K562 (cell line): ENCODE measurements at regions not wholly inside any gene's neighbourhood (a gene's known extent, or its start where the extent isn't known, plus 50 kb on each side); places are given as distances from the start of the nearest gene placed in this dataset.

Experiments
- ATAC-seq: fragments of 200-7000 bp; cut with Tn5 transposase; 3 replicates; pipeline ENCODE4 v1.9.1; 2020; ENCODE audit warnings: moderate library complexity
- BruUV-seq: library from RNA; stranded (reverse); fragments of 400-500 nt; replicated peaks from 2 replicates; lab custom pipeline; 2021; lab: Mats Ljungman, UMichigan
- CTCF ChIA-PET: fragments of 300-600 bp; formaldehyde crosslinking; extraction: SDS; loops from one replicate; lab custom pipeline; 2021; ENCODE audit warnings: low intra/inter-chr PET ratio; lab: Yijun Ruan, JAX
- POLR2A ChIA-PET: fragments of 300-600, 350-650 bp; sonication (Branson Sonifier 250); formaldehyde crosslinking; extraction: SDS; loops from one replicate; lab custom pipeline; 2021; ENCODE audit warnings: antibody characterized with exemption, inconsistent platforms; lab: Yijun Ruan, JAX
- DNase-seq, 4 experiments: peaks; one replicate each; pipeline versions ENCODE4 v3.0.0 to v3.0.0-alpha.2; 2011 to 2018; ENCODE audit warnings: low spot score in 3 of 4, mixed read lengths in 3 of 4; ENCODE audit errors: extremely low read depth in 1 of 4
- FAIRE-seq: peaks from 2 replicates; lab custom pipeline; 2011; peaks lifted over from hg19 to GRCh38; lab: Jason Lieb, UNC
- H2AFZ ChIP-seq: 2 replicates; pipeline ENCODE4 v1.6.0; 2011; ENCODE audit warnings: low read depth, low read length, control low read depth, inconsistent platforms
- H3K27ac ChIP-seq: fragments of 200-600 bp; 3 replicates; pipeline ENCODE4 v1.8.0; 2011; ENCODE audit warnings: low read depth, mild to moderate bottlenecking, control low read depth, inconsistent platforms, low read length, moderate library complexity, mixed read lengths; ENCODE audit errors: extremely low read depth
- H3K27me3 ChIP-seq, 2 experiments: fragments of 300-600 bp in 1 of 2; 2 replicates in 1 of 2; 3 replicates in 1 of 2; pipeline versions ENCODE4 v1.6.0 to v1.8.0; 2011; ENCODE audit warnings: inconsistent platforms in 2 of 2, low read length in 2 of 2, mild to moderate bottlenecking in 1 of 2, mixed read lengths in 1 of 2, moderate library complexity in 1 of 2; ENCODE audit not compliant: control insufficient read depth in 2 of 2, insufficient read depth in 2 of 2
- H3K36me3 ChIP-seq: fragments of 300-600 bp; 3 replicates; pipeline ENCODE4 v1.8.0; 2011; ENCODE audit warnings: mild to moderate bottlenecking, low read length, inconsistent platforms; ENCODE audit not compliant: control insufficient read depth, insufficient read depth
- H3K4me1 ChIP-seq, 2 experiments: fragments of 200-600 bp in 1 of 2; replicated peaks in 1 of 2; 2 replicates in 1 of 2; 3 replicates in 1 of 2; pipeline versions ENCODE4 v1.5.1 to v1.8.0; 2011; ENCODE audit warnings: inconsistent platforms in 2 of 2, low read length in 2 of 2, mild to moderate bottlenecking in 1 of 2, mixed read lengths in 1 of 2, moderate library complexity in 1 of 2; ENCODE audit not compliant: control insufficient read depth in 2 of 2, insufficient read depth in 2 of 2
- H3K4me2 ChIP-seq: 2 replicates; pipeline ENCODE4 v1.6.1; 2011; ENCODE audit warnings: low read length, control low read depth, inconsistent platforms, mixed read lengths; ENCODE audit not compliant: insufficient read depth
- H3K4me3 ChIP-seq: fragments of 200-600 bp; sonication (generic), shearing (Covaris generic); 2 replicates; pipeline ENCODE4 v1.5.1; 2016; ENCODE audit warnings: control low read depth, inconsistent platforms
- H3K79me2 ChIP-seq: fragments of 200-600 bp; 3 replicates; pipeline ENCODE4 v1.8.0; 2011; ENCODE audit warnings: low read length, inconsistent platforms; ENCODE audit not compliant: control insufficient read depth, insufficient read depth
- H3K9ac ChIP-seq, 2 experiments: 2 replicates each; pipeline versions ENCODE4 v1.6.0 to v1.6.1; 2011; ENCODE audit warnings: low read depth in 2 of 2, low read length in 2 of 2, control low read depth in 1 of 2, inconsistent platforms in 1 of 2, mild to moderate bottlenecking in 1 of 2, mixed read lengths in 1 of 2; ENCODE audit not compliant: insufficient read depth in 1 of 2
- H3K9me1 ChIP-seq: one replicate; pipeline ENCODE4 v1.6.0; 2011; ENCODE audit warnings: inconsistent platforms, mild to moderate bottlenecking, low read length, moderate library complexity; ENCODE audit not compliant: control insufficient read depth, insufficient read depth
- H3K9me3 ChIP-seq: replicated peaks from 2 replicates; pipeline ENCODE4 v1.5.1; 2011; ENCODE audit warnings: low read depth, low read length, inconsistent platforms; ENCODE audit not compliant: control insufficient read depth, insufficient read depth
- H4K20me1 ChIP-seq: replicated peaks from 2 replicates; pipeline ENCODE4 v1.6.1; 2011; ENCODE audit warnings: low read length, inconsistent platforms, mixed read lengths; ENCODE audit not compliant: control insufficient read depth, insufficient read depth
- PML ChIP-seq: IDR thresholded peaks from 2 replicates; pipeline ENCODE4 v1.6.1; 2012; ENCODE audit warnings: low read length, inconsistent platforms
- WGBS: fragments of 100-300 bp; shearing (Covaris generic); methylation state at CpG from one replicate; pipeline ENCODE4 v1.1.6; 2016; ENCODE audit warnings: low coverage, mixed read lengths; ENCODE audit not compliant: insufficient coverage; ENCODE audit errors: missing lambda C conversion rate; 5-methylcytosine and 5-hydroxymethylcytosine counted together
- in situ Hi-C: fragments of 300-500 bp; cut with MboI; formaldehyde crosslinking; loops from 4 replicates; pipeline ENCODE4 v1.15.0; 2018; ENCODE audit warnings: inconsistent platforms, mixed read lengths
- intact Hi-C: fragments of 100-400 bp; cut with micrococcal nuclease; formaldehyde crosslinking; loops from 2 replicates; pipeline ENCODE4 v1.14.2; 2022
- TF ChIP-seq, protein P1 (sequence below), 2 experiments: IDR thresholded peaks; 2 replicates each; pipeline ENCODE4 v1.6.1; 2011; ENCODE audit warnings: borderline replicate concordance in 1 of 2, control low read depth in 1 of 2, low read depth in 1 of 2, low read length in 1 of 2, mild to moderate bottlenecking in 1 of 2, mixed read lengths in 1 of 2, moderate library complexity in 1 of 2; ENCODE audit not compliant: insufficient read depth in 1 of 2, insufficient read length in 1 of 2, poor library complexity in 1 of 2, severe bottlenecking in 1 of 2; ENCODE audit errors: extremely low read depth in 1 of 2
- TF ChIP-seq, protein P2 (sequence below), 3 experiments: IDR thresholded peaks in 2 of 3; conservative IDR thresholded peaks in 1 of 3; 2 replicates each; pipeline ENCODE4 v1.5.1; 2011 to 2012; ENCODE audit warnings: low read length in 3 of 3, mild to moderate bottlenecking in 3 of 3, control low read depth in 2 of 3, improper control_type of control experiment in 1 of 3, inconsistent platforms in 1 of 3, low read depth in 1 of 3, mixed read lengths in 1 of 3, moderate library complexity in 1 of 3; ENCODE audit not compliant: insufficient read depth in 2 of 3

- no peak for ATAC-seq
- no peak for TF ChIP-seq PML
- TF ChIP-seq, protein P1, sequence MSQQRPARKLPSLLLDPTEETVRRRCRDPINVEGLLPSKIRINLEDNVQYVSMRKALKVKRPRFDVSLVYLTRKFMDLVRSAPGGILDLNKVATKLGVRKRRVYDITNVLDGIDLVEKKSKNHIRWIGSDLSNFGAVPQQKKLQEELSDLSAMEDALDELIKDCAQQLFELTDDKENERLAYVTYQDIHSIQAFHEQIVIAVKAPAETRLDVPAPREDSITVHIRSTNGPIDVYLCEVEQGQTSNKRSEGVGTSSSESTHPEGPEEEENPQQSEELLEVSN (IDR thresholded peaks at IDR 0.05; ENCODE audit: borderline replicate concordance in 1 of 2, extremely low read depth in 1 of 2, insufficient read depth in 1 of 2, insufficient read length in 1 of 2, low read depth in 1 of 2, low read length in 1 of 2, poor library complexity in 1 of 2, severe bottlenecking in 1 of 2): no peak
- TF ChIP-seq, protein P2, sequence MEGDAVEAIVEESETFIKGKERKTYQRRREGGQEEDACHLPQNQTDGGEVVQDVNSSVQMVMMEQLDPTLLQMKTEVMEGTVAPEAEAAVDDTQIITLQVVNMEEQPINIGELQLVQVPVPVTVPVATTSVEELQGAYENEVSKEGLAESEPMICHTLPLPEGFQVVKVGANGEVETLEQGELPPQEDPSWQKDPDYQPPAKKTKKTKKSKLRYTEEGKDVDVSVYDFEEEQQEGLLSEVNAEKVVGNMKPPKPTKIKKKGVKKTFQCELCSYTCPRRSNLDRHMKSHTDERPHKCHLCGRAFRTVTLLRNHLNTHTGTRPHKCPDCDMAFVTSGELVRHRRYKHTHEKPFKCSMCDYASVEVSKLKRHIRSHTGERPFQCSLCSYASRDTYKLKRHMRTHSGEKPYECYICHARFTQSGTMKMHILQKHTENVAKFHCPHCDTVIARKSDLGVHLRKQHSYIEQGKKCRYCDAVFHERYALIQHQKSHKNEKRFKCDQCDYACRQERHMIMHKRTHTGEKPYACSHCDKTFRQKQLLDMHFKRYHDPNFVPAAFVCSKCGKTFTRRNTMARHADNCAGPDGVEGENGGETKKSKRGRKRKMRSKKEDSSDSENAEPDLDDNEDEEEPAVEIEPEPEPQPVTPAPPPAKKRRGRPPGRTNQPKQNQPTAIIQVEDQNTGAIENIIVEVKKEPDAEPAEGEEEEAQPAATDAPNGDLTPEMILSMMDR (IDR thresholded peaks at IDR 0.05 in 2 of 3, conservative IDR thresholded peaks at IDR 0.05 in 1 of 3; ENCODE audit: insufficient read depth in 2 of 3, low read depth in 1 of 3, low read length in 3 of 3): peak in 1 of 3 experiments; percentile 37; a peak in 2 of 6 replicates
- Histone ChIP-seq H4K20me1 (no peaks in the 10 kb centered on the region), H3K4me3 (no peak overlapping the region), H3K79me2 (no peaks in the 10 kb centered on the region), H3K9ac (no peak overlapping the region), H3K4me2 (no peak overlapping the region), H3K27me3 (no peaks in the 10 kb centered on the region), H3K9me1 (no peaks in the 10 kb centered on the region), H3K4me1 (no peaks in the 10 kb centered on the region), H3K9me3 (no peaks in the 10 kb centered on the region), H3K27ac (no peak overlapping the region), H2AFZ (no peak overlapping the region), H3K36me3 (no peaks in the 10 kb centered on the region)
- no TSS peak for BruUV-seq
- FAIRE-seq: no peak
- POLR2A ChIA-PET: no interaction called here
- CTCF ChIA-PET: no interaction called here
- DNase-seq: peak; percentile 1 to 14 (median 5)
- intact Hi-C loops (no loop called here), in situ Hi-C loops (no loop called here)
- 0% methylated on average over 1 of the region's 1 CpG for WGBS
These were observed 67.9 kb upstream of the SOX3 start for GRCh38 chrX:140572724-140573123.
